ENCODE measurements at regions not wholly inside any gene's neighbourhood (a gene's known extent, or its start where the extent isn't known, plus 50 kb on each side); places are given as distances from the start of the nearest gene placed in this dataset.

DNA sequence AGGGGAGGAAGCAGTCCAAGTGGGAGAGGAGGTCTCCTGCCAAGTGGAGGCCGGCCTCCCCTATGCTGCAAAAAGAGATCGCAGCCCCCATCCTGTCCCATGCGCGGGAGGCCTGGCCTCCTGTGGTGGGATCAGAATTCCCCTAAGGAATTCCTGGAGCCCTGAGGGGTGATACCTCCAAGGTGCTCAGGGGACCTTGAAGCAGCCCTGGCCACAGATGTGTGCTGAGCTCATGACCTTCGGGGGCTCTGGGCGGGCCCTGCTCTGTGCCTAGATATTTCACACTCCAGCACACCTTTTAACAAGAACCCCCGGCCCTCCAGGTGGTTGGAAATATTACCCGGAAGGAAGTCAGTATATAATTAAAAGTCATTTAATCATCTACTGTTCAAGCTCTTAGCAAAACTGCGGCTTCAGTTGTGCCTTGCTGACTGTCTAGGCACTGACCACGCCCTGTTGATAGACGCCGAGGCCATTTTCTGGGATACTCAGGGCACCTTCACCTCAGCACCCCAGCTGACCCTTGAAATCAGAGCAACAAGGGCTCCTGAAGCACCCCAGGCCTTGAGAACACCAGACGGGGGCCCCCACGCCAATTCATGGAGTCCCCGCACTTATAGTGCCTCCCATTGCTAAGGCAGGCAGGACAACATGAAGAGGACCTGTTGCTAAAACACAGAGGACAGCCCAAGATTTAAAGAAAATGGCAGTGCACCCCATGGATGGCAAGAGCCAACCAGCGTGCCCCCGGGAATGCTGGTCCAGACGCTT lies 119.1 kb downstream of the NDUFA10 start:
- intact Hi-C loops (cut with micrococcal nuclease), result no loop called here
- no peak for ATAC-seq

DNA sequence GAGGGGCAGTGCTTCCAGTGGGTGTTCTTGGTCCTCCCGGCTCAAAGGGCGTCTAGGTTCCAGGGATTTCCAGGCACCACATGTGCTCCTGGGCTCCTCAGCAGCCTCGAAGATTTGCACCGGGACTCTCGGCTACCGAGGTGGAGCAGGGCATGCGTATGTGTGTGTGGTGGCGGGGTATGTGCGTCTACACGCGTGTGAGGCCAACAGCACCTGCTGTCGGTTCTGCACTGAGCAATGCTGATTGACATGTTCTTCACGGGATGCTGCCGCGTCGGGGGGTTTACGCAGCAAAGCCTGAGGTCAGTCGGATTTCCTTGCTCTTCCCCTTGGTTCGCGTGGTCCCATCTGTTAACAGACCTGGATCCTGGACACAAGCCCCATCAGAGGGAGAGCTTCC lies 119.8 kb downstream of the NDUFA10 start:
- no peak for ATAC-seq
- no peak for DNase-seq
- intact Hi-C loops (cut with micrococcal nuclease), result no loop called here

More for the DNA sequence above, 119.1 kb downstream of the NDUFA10 start:
- DNase-seq, result no peak

DNA sequence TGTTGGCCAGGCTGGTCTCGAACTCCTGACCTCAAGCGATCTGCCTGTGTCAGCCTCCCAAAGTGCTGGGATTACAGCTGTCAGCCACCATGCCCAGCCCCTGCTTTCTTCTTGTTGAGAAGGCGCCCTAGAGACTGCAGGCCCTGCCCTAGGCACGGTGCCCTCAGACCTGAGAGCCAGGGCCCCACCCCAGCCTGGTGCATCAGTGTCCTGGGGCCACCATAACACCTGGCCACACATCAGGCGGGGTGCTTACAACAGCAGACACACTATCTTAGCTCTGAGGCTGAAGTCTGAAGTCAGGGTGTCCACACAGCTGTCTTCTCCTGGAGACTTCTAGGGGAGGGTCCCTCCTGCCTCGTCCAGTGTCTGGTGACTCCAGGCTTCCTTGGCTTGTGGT lies 120.6 kb downstream of the NDUFA10 start:
- no peak for DNase-seq
- intact Hi-C loops (cut with micrococcal nuclease), result no loop called here
- ATAC-seq, result no peak

DNA sequence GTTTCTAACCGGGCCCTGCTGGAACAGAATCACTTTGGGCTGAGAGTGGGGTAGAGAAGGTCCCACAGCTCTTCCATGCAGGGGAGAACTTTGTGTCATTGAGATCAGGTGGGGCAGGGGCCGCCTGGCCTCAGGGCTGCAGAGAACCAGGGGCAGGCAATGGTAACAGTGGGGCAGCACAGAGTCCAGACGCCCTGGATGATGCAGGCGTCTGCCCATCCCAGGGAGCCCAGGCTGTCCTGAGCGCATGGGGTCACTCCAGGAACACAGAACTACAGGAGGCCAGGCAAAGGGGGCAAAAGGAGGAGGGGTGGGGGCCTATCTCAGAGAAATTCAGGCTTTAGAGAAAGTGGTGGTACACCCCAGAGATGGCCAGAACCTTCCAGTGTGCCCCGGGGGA lies 121.3 kb downstream of the NDUFA10 start:
- ATAC-seq, result no peak
- intact Hi-C loops (cut with micrococcal nuclease), result no loop called here
- DNase-seq, result no peak

DNA sequence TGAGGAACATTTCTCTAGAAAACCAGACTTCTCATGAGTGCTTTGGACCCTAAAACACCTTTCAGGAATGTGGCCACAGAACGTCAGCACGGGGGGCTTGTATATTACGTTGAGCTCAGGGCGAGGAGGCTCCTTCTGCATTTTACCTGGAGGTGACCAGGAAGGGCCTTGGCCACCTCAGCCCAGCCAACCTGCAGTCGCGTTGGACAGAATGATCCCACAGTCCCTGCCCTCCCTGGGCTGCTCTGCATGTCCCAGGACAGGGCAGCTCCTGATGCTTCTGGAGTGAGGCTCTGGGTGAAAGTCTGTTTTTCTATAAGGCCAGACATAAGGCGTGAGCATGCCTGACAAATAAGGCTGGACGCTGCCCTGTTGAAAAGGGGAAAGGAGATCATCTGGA lies 121.9 kb downstream of the NDUFA10 start:
- DNase-seq, result no peak
- intact Hi-C loops (cut with micrococcal nuclease), result no loop called here
- no peak for ATAC-seq

DNA sequence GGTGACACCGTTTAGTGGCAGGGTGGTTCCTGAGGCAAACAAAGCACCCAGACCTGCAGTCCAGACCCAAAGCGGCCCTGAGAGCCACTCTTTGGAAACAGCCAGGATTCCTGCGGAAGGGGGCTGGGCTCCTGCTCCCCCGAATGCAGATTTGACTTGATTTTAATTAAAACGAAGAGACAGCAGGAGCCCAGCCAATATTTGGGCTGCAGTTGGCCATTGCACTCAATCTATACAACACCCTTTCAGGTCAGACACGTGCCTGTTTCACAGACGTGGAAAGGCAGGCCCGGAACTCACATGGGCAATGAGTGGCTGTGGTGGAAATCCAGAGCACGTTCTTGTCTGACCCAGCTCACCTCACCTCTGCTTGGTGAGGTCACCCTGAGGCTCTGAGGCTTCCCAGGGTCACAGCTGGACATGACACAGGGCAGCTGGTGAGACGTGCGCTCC lies 122.4 kb downstream of the NDUFA10 start:
- DNase-seq (no peak), ATAC-seq (no peak)
- intact Hi-C loops (cut with micrococcal nuclease), result no loop called here

DNA sequence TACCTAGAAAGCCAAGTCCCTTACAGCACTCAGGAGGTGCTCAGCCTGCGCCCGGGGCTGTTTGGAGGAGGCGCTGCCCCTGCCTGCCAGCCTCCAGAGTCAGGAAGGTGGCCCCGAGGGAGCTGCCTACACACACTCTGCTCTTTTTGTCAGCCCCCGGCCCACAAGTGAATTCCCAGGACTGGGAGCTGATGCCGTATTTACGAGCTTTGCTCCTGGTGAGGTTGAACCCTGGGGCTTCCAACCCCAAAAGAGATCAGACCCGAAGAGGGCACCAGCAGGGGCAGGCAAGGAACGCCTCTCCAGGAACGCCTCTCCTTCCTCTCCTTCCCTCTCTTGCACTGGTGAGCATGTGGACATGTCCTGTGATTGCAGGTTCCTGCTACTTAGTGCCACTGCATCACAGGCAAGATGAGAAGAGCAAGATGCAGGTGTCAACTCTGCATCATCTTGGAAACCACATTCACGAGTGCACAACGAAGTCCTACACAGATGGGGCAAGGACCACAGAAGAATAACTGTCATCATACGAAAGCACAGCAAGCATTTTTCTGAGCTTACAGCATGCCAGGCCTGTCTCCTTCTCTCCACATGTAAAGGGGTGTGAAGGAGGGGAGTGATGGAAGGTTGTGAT lies 126.7 kb downstream of the NDUFA10 start:
- intact Hi-C loops (cut with micrococcal nuclease), result no loop called here
- DNase-seq, result no peak

DNA sequence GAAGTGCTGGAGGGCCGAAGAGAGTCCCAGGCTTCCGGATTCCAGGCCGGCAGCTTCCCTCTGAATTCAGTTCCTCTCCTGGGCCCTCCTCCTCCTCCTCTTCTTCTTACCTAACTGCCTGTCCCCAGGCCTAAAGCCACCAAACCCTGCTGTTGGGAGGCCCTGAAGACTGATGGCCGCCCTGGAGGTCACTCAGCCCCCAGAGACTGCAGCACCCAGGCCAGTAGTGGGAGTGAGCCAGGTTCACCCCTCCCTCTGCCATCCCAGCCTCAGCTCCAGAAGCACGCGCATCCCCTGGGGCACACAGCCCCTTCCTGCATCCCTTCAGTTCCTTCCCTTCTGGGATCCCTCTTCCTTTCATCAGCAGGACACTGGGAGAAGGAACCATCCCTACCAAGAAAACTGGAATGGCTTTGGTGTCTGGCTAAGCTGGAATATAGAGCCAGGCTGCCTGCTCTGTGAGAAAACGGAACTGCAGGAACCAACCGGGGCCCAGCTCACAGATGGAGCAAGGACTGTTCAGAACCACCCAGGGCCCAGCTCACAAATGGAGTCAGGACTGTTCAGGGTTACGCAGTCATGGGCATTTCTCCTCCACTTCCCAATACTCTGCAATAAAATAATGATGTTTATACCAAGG lies 127.4 kb downstream of the NDUFA10 start:
- DNase-seq, result no peak
- ATAC-seq, result no peak
- intact Hi-C loops (cut with micrococcal nuclease), result no loop called here

More for the DNA sequence above, 126.7 kb downstream of the NDUFA10 start:
- no peak for ATAC-seq

DNA sequence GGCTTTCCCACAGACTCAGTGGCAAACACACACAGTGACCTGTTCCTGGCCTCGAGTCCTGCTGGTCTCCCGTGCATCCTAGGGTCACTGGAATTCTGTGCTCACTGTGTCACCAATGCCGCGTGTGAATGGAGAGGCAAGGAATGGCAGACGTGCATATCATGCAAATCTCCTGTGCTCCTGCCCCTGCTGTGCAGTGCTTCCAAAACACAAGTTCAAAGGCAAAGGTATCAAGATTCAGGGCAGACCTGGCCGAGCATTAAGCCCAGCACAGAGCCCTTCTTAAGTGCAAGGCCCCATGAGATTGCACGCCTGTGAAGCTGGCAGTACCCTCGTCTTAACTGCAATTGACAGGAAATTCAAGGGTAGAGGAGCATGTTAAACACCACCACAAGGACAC lies 129.1 kb downstream of the NDUFA10 start:
- intact Hi-C loops (cut with micrococcal nuclease), result no loop called here
- no peak for DNase-seq

DNA sequence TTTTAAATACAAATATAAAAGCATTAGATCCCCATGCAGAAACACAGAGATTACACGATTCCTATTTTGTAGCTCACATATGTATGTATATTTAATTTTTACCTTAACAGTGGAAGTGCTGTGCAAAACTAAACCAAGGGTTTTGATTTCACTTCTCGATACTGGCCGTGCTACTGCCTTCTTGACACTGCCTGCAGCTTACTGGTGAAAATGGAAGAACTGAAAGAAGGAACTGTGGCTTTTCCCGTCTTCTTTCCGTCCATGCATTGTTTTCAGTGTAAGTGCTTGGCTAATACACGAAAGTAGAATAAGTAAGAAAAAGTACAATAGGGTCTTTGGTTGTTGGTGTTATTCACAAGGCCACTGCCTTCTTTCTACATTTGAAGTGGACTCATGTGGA lies 129.5 kb downstream of the NDUFA10 start:
- intact Hi-C loops (cut with micrococcal nuclease), result no loop called here
- no peak for ATAC-seq
- no peak for DNase-seq

More for the DNA sequence above, 129.1 kb downstream of the NDUFA10 start:
- ATAC-seq, result no peak

DNA sequence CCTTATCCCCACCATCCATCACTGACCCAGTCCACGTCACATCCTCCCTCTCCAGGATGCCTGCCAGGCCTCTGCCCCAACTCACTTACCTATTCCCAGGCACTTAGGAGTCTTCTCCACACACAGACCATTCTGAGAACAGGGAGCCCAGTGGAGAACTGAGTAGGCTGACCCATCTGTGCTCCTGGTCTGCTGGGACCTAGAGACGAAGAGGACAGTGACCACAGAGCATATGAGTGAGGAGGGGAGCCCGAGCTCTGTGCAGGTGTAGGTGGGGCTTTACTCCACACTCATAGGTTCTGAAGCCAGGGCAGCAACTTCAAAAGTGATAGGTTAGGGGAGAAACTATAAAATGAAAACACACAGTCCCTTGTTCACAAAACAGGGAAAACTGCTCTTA lies 130.0 kb downstream of the NDUFA10 start:
- intact Hi-C loops (cut with micrococcal nuclease), result no loop called here
- ATAC-seq (no peak), DNase-seq (no peak)

DNA sequence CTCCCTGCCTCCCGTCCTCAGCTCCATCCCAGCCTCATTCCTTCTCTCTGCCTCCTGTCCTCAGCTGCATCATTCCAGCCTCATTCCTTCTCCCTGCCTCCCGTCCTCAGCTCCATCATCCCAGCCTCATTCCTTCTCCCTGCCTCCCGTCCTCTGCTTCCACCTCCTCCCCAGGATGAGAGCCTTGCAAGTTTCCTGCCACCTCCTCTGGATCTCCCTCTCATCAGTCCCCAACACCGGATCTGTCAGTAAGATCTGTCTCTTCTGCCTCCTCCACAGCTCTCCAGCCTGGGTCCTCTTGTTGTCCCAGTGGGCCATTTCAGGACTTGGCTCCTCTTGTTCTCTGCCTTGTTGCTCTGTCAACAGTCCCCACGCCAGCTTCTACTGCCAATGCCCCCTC lies 130.9 kb downstream of the NDUFA10 start:
- no peak for DNase-seq
- intact Hi-C loops (cut with micrococcal nuclease), result no loop called here
- no peak for ATAC-seq

DNA sequence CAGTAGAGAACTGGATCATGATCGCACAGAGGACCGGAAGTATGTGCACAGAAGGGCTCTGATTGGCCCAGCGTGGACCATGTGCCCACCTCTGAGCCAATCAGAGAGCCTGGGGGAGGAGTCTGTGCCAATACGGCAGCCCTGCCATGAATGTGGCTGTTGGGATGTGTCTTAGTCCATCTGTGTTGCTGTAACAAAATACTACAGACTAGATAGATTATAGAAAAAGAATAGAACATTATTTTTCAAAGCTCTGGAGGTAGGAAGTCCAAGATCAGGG lies 132.0 kb downstream of the NDUFA10 start:
- DNase-seq (no peak), ATAC-seq (no peak)
- intact Hi-C loops (cut with micrococcal nuclease), result no loop called here

DNA sequence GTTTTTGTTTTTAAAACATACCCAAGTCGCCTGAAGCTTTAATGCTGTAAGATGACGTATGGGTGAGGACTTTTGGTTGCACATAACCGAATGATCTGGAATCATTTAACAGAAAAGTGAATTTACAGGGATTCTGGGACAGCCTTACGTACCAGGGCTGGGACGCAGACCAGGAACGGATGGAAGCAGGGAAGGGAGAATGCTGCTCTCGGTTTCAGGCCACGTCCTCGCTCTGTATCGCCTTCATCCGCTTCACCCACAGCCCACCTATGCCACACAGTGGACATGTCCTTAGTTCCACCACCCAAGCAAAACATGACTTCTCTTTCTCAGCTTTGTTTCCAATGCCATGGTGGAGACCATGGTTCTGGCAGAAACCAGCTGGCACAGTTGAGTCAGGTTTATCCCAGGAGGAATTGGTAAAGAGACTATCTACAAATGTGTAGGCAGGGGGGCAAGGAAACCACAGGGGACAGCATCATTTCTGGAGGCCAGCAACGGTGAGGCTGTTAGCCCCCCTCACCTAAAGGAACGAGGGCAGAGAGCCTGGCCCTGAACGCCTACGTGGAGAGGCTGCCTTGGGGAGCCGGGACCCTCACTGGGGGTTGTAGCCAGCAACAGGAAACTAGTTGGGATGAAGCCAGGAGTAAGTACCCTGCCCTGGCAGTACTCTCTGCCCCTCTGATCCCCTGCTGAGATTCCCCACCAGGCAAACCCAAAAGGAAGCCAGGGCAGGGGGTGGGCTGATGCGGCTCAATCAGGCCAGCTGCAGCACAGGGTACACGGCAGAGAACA lies 132.5 kb downstream of the NDUFA10 start:
- intact Hi-C loops (cut with micrococcal nuclease), result no loop called here
- no peak for ATAC-seq
- DNase-seq, result no peak

DNA sequence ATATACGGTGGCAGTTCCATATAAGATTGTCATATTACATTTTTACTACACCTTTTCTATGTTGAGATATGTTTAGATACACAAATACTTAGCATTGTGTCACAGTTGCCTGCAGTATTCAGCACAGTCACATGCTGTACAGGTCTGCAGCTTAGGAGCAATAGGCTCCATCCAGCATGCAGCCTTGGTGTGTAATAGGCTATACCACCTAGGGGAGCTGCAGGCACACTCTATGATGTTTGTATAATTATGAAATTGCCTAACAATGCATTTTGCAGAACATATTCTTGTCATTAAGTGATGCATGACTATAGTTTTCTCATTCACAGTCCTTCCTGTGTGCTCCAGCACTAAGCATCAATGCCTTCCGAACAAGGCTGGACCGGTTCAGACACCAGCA lies 133.4 kb downstream of the NDUFA10 start:
- ATAC-seq, result no peak
- DNase-seq, result no peak
- intact Hi-C loops (cut with micrococcal nuclease), result no loop called here

DNA sequence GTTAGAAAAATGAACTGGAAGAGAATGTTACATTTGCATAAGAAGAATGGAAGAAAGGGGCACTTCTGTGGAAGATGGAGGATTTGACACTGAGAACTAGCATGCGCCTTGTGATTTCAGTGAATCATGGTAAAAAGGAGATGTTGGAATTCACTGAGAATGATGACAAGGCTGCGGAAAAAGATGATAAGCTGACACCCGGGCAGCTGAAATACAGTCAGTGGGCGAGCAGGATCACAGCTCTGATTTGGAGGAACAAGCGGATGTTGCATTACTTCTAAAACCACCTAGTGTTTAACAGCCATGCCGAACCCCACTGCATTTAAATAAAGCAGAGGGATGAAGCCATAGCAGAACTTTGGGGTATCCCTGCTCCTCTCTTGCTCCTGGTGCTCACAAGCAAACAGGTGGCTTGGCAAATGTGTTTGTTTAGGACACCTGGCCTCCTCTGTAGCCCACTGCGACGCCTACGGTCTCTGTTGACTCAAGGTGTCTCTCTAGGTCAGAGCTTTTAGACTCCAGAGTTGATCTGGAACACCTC lies 134.9 kb downstream of the NDUFA10 start:
- intact Hi-C loops (cut with micrococcal nuclease), result no loop called here
- ATAC-seq (no peak), DNase-seq (no peak)

DNA sequence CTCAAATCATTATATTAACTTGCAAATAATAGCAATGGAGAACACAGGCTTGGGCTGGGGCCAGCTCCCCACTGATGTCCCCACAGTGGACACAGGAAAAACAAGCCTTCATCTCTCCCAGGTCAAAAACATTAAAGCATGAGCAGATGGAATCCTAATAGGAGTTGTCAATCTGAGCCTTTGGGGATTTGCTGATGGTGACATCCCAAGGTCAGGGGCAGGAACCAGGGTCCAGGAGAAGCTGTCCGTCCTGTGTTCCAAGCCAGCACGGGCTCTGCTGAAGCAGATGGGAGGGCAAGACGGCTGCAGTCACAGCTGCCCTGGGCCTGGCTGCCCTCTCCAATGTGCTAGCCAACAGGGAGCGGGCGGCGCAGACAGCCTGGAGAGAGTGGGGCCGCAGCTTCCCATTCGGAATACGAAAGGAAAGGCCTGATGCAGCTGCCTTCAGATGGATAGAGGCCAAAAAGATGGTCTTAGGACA lies 135.5 kb downstream of the NDUFA10 start:
- peak; percentile 59 for DNase-seq
- intact Hi-C loops (cut with micrococcal nuclease), result no loop called here

DNA sequence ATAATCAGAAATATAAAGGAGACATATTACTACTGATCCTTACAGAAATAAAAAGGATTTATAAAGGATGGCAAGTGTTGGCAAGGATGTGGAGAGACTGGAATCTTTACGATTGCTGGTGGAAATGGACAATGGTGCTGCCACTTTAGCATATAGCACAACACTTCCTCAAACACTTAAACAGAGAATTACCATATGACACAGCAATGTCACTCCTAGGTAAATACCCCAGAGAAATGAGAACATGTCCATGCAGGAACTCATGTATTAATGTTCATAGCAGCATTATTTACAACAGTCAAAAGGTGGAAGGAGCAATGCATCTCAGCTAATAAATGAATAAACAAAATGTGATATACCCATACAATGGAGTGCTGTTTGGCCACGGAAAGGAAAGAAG lies 137.5 kb downstream of the NDUFA10 start:
- ATAC-seq (no peak), DNase-seq (no peak)
- intact Hi-C loops (cut with micrococcal nuclease), result no loop called here

More for the DNA sequence above, 135.5 kb downstream of the NDUFA10 start:
- ATAC-seq, result peak; percentile 73

DNA sequence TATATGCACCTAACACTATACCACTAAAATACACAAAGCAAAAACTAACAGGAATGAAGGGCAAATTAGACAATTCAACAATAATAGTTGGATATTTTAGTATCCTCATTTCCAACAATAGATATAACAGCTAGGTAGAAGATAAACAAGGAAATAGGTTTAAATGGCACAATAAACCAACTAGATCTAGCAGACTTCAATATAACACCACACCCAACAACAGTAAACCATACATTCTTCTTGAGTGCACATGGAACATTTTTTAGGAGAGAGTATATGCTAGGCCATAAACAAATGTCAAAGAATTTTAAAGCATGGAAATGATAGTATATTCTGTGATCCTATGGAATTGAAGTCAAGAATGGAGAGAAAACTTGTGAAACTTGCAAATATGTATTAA lies 138.4 kb downstream of the NDUFA10 start:
- ATAC-seq (no peak), DNase-seq (no peak)
- intact Hi-C loops (cut with micrococcal nuclease), result no loop called here

DNA sequence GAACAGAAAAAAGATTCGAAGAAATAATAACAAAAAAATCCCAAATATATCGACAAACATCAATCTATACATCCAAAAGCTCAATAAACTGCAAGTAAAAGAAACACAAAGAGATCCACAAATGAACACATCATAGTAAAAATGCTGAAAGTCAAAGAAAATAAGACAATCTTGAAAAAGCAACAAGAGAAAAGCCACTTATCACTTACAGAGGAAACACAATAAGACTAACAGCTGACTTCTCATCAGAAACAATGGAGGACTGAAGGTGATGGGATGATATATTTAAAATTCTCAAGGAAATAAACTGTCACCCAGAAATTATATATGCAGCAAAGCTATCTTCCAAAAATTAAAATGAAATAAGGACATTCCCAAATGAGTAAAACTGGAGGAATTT lies 140.3 kb downstream of the NDUFA10 start:
- intact Hi-C loops (cut with micrococcal nuclease), result no loop called here
- no peak for ATAC-seq
- no peak for DNase-seq

Data from left ventricle myocardium superior (tissue), 1 donor.